HG02588 (cell line): ENCODE measurements at regions not wholly inside any gene's neighbourhood (a gene's known extent, or its start where the extent isn't known, plus 50 kb on each side); places are given as distances from the start of the nearest gene placed in this dataset.

Experiments
- ATAC-seq: cut with Tn5 transposase; IDR thresholded peaks from one replicate; pipeline ENCODE4 v1.9.1; 2021; ENCODE audit warnings: mild to moderate bottlenecking, moderate library complexity; ENCODE audit not compliant: unreplicated experiment

DNA sequence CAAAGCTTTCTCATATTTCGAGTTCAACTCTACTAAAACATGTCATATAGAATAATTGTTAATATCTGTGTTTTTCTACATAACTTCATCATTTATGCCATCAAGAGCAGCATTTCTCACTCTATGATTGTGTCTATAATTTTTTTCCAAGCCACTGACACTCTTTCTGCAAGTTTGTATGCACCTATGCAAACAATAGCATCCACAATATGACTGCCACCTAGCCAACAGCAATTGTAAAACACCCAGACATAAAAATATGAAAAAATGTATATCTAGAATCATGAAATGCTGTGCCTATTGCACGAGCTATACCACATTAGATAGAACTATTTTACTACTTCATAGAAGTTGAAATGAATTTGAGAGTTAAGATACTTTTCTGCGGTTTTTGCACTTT lies 286.5 kb upstream of the MARCKS start:
- ATAC-seq = no peak

DNA sequence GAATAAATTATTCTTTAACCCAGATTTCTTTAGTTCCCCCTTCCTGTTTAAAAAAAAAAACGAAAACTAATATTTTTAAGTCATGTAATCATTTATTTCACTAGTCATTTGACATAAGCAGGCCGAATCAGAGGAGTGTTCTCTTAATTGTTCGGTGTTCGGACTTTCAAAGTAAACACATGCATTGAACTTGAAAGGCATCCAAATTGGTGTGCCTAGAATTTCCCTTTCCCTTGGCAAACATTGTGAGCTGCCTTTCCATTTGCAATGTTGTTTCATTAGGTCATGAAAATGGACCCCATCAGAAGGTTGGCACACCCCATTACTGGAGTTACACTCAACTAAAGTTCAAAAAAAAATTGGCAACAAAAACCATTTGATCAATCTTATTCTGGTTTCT lies 283.0 kb upstream of the MARCKS start:
- no peak for ATAC-seq

DNA sequence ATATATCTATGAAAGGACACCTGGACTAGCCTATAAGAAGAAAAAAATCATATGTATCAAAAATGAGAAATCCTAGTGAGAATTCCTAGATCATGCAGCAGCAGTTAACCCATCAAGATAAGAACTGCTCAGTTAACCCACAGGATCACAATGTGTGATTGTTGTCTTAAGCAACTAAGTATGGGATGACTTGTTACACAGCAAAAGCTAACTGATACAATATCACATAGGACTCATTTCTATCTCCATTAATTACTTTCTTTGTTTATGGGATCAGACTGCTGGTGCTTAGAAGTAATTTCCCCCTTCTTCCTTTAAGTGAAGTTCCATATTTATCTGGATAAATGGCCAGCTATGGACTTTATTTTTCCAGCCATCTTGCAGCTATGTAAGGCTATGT lies 280.8 kb upstream of the MARCKS start:
- ATAC-seq = no peak

- ATAC-seq = no peak
Observed at GRCh38 chr6:113578691-113579090, 278.5 kb upstream of the MARCKS start.

- no peak for ATAC-seq
Observed at GRCh38 chr6:113584767-113585166, 272.4 kb upstream of the MARCKS start.

- ATAC-seq = no peak
Observed at GRCh38 chr6:113585246-113585645, 271.9 kb upstream of the MARCKS start.

DNA sequence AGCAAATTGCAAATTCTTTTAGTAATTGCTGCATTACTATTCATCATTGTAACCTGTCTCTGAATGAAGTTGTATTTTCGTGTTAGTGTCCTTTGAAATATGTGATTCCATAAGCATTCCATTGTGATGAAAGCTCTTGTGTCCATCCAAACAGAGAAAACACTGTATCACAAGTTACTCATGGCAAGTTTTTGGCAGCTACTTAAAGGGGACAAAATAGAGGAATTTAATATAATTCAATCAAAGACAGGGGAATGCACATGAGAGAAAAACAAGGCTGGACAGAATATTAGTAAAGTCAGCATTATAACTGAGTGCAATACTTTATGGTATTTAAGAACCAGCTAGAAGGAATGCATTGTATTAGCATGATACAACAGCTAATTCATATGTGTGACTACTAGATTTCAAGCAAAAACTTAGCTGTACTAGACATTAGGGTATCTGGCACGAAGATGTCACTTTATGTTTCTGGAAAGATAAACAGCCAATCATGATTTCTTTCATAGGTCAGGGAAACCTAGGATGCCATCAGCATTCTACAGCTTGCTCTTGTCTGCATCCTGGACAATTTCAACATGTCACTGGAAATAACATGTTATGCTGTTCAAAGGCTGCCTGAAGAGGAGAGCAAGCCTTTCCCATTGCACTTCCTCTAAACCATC lies 270.6 kb upstream of the MARCKS start:
- ATAC-seq = no peak

DNA sequence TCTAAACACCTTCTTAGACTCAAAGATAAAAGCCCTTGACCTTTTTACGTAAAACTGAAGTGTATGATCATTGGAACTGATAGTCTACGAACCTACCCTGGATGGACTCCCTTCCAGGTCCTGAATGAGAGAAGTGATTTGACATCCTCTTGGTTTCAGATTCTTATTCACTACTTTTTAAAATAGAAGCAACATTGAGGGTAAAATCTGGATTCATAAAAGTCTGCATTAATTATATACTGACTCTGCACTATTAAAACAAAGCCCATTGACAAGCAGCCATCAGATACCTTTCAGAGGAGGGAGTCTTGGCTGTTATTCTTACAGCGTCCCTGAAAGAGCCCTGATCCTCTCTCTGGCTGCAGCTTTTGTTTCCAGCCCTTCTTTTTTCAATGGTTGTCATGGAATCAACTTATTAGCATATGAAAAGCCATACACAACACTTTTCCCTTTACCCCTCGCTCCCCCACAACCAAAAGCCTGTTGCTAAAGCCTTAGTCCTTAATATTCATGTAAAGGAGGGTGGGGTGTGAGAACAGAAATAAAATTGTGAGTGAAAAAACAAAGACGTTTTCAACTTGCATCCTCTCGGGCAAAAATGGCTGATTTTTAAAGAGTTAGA lies 270.0 kb upstream of the MARCKS start:
- ATAC-seq = no peak

- ATAC-seq = no peak
Observed at GRCh38 chr6:113588646-113589045, 268.5 kb upstream of the MARCKS start.

DNA sequence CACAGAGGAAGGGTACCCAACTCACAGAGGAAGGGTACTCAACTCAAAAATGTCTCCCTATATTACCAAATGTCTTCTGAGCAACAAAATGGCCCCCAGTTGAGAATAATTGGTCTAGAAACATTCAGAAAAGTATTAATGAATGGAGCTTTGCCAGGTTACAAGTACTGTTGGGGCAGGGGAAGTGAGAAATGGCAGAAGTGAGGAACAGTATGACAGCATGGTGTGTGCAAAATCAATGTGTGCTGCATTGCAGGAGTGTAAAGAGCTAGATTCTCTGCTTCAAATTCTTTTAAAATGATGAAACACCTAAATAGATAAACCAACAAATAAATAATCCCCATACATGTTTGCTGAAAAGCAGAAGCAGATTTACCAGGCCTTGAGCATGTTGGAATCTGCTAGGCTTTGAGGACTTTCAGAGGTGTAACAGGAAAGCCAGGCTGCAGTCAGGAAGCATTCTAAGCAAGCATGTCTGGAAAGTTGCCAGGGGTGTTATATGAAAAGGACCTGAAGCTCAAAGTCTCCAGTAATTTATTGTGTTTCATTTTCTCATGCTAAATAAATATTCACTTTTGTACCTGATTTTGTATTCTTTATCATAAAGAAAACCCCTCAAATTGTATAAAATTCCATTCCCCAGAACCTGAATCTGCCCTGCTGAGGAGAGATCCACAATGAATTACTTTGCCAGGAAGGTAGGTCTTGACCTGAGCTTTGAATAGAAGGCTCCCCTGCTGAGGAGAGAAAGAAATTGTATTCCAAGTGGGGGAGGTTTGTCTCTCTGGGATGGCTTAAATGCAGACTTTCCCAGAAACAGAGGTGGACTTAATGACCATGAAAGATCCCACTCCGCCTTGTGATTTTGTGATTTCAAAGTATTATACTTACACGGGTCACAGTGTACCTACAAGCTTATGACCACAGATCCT lies 265.0 kb upstream of the MARCKS start:
- no peak for ATAC-seq

DNA sequence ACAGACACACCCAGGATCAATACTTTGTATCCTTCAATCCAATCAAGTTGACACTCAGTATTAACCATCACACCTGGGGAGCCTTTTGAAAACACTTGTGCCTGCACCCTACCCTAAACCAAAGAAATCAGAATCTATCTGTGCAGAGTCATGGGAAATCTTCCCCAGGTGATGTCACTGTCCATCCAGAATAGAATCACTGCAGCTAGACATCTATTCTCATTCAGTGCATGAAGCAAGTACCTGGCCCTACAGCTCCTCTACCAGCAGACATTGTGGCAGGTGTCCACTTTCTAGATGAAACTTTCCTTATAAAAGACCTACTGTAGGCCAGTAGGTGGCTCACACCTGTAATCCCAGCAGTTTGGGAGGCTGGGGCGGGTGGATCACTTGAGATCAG lies 262.4 kb upstream of the MARCKS start:
- ATAC-seq = no peak

DNA sequence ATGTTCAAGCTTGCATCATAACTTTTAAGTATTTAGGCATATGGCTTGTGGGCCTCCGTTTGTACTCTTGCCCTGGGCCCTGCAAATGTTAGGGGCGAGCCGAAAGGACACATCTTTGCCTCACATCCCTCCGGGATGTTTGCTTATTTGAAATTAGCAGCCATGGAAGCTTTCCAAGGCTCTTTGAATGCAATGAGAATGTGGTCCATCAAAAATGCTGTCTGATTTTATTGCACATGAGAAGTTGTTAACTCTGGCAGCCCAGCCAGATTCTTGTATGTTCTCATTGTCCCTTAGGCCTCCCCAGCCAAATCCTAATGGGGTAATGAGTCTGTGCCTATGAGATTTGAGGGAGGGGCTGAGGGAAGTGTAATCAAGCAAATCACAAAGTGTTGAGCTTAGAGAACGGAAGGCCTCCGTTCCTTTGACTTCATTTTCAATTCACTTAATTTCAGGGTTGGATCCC lies 261.2 kb upstream of the MARCKS start:
- no peak for ATAC-seq

GRCh38 chr6:113596387-113597230 lies 260.5 kb upstream of the MARCKS start:
- ATAC-seq = peak; percentile 32

GRCh38 chr6:113597231-113597583 lies 259.9 kb upstream of the MARCKS start:
- peak; percentile 59 for ATAC-seq

DNA sequence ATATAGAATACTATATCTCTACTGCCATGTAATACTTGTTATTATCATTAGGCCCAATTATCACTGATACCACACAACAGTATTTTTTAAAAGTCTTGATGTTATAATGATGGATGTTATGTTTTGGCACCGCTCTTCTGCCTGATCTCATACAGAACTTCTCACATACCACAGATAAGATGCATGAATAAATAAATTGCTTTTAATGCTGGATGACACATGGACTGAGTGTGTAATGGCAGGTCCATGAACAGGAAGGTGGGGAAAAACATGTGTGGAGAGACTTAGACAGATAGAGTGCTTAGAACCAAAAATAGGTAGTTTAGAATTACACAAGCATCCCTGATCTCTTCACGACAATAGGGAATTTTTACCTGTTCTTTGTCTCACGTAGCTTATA lies 258.4 kb upstream of the MARCKS start:
- no peak for ATAC-seq

DNA sequence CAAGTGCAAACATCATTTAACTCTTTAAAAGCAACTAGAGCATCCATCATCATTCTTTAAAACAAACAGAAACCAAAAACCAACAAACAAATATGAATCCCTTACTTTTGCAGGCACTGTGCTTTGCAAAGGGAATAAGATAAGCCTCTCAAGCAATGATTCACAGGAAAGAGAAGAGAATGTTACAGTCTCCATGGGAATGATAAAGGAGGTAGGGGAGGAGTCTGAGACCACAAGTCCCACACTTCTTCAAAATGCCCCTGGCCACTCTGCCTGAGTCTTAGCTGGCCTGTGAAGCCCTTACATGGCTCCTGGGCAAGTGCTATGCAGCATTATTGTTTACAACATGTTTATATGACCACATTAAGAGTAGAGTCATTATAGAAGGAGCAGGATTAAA lies 257.7 kb upstream of the MARCKS start:
- no peak for ATAC-seq

DNA sequence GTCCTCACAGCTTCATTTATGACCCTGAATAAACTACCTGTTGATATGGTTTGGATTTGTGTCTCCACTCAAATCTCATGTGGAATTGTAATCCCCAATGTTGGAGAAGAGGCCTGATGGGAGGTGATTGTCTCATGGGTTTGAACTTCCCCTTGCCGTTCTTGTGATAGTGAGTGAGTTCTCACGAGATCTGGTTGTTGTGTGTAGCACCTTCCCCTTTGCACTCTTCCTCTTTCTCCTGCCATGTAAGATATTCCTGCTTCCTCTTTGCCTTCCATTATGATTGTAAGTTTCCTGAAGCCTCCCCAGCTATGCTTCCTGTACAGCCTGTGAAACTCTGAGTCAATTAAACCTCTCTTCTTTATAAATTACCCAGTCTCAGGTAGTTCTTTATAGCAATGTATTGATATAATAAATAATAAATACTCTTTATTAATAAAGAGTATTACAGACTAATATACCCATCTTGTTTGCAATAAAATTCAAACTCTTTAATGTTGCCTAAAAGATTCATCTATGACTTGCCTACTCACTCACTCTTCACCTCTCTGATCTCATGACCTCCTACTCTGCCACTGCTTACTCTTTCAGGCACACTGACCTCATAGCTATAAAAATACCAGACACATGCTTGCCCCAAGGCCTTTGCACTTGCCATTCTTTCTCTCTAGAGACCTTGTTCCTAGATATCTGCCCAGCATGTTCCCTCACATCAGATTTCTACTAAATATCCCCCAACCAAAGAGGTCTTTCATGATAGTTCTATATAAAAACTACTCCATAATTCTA lies 256.4 kb upstream of the MARCKS start:
- ATAC-seq = no peak

GRCh38 chr6:113607821-113608545 lies 249.2 kb upstream of the MARCKS start:
- ATAC-seq = no peak

DNA sequence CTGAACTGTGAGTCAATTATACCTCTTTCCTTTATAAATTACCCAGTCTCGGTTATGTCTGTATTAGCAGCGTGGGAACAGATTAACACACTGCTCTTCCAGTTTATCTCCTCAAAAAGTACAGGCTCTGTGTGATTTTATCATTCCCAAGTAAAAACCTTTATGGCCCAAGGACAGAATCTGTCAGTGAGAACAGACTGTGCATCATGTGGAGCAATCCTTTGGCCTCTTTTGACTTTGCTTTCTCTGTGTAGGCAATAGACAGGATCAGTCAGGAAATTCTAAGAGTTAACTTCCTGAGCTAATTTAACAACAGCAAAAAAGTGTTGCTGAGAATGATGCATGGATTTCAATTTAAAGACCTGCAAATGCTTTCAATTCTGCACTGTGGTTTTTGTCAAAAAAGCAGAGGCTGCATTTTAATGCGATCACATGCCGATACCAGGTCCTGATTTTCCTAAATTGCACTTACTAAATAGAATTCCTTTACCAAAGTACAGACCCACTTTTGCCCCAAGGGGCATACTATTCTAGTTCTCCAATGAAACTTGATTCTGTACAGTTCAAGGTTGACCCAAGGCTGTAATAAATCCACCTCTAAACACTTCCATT lies 246.7 kb upstream of the MARCKS start:
- no peak for ATAC-seq
